IMR-90 (cell line): ENCODE measurements at regions not wholly inside any gene's neighbourhood (a gene's known extent, or its start where the extent isn't known, plus 50 kb on each side); places are given as distances from the start of the nearest gene placed in this dataset.

Experiments
- ATAC-seq: fragments of 200-7000 bp; cut with Tn5 transposase; 2 replicates; pipeline ENCODE4 v1.9.1; 2020; ENCODE audit warnings: low read depth, mild to moderate bottlenecking, moderate library complexity
- BruUV-seq: library from RNA; stranded (reverse); fragments of 400-500 nt; replicated peaks from 2 replicates; lab custom pipeline; 2021; lab: Mats Ljungman, UMichigan
- CTCF ChIA-PET: fragments of 300-600 bp; formaldehyde crosslinking; extraction: SDS; loops from one replicate; lab custom pipeline; 2021; ENCODE audit warnings: antibody characterized with exemption; lab: Yijun Ruan, JAX
- POLR2A ChIA-PET: fragments of 300-600 bp; sonication (Branson Sonifier 250); formaldehyde crosslinking; loops from one replicate; lab custom pipeline; 2022; ENCODE audit warnings: antibody characterized with exemption; ENCODE audit not compliant: unreplicated experiment; lab: Charles Lee
- DNase-seq: peaks from one replicate; pipeline ENCODE4 v3.0.0; 2013
- H2AFZ ChIP-seq: replicated peaks from 2 replicates; pipeline ENCODE3; 2013; ENCODE audit warnings: low read length, mild to moderate bottlenecking; ENCODE audit not compliant: poor library complexity
- H2AK5ac ChIP-seq: 2 replicates; pipeline ENCODE4 v1.6.1; 2013; ENCODE audit warnings: low read depth, low read length, inconsistent platforms
- H2AK9ac ChIP-seq: replicated peaks from 2 replicates; pipeline ENCODE3; 2013; ENCODE audit warnings: mild to moderate bottlenecking, low read depth, low read length, moderate library complexity; ENCODE audit not compliant: poor library complexity
- H2BK120ac ChIP-seq: 2 replicates; pipeline ENCODE4 v1.6.1; 2013; ENCODE audit warnings: low read depth, low read length, inconsistent platforms
- H2BK15ac ChIP-seq: 3 replicates; pipeline ENCODE4 v1.6.1; 2013; ENCODE audit warnings: low read depth, low read length, inconsistent platforms
- H2BK20ac ChIP-seq: 2 replicates; pipeline ENCODE4 v1.6.1; 2013; ENCODE audit warnings: low read depth, mild to moderate bottlenecking, inconsistent platforms, low read length, moderate library complexity
- H2BK5ac ChIP-seq: 2 replicates; pipeline ENCODE4 v1.6.1; 2013; ENCODE audit warnings: mild to moderate bottlenecking, low read depth, low read length, inconsistent platforms; ENCODE audit not compliant: poor library complexity, severe bottlenecking
- H3K14ac ChIP-seq: replicated peaks from 2 replicates; pipeline ENCODE4 v1.6.1; 2013; ENCODE audit warnings: low read depth, low read length, inconsistent platforms
- H3K18ac ChIP-seq: 2 replicates; pipeline ENCODE4 v1.6.1; 2013; ENCODE audit warnings: low read depth, low read length, control low read depth
- H3K23ac ChIP-seq: 2 replicates; pipeline ENCODE4 v1.6.1; 2013; ENCODE audit warnings: low read depth, low read length, inconsistent platforms
- H3K27ac ChIP-seq: 2 replicates; pipeline ENCODE4 v1.5.1; 2013; ENCODE audit warnings: mild to moderate bottlenecking, control low read depth, low read length; ENCODE audit not compliant: insufficient read depth
- H3K27me3 ChIP-seq: 2 replicates; pipeline ENCODE4 v1.6.1; 2013; ENCODE audit warnings: low read length; ENCODE audit not compliant: control insufficient read depth, insufficient read depth
- H3K36me3 ChIP-seq: 2 replicates; pipeline ENCODE4 v1.6.1; 2013; ENCODE audit warnings: low read length, mixed read lengths; ENCODE audit not compliant: control insufficient read depth, insufficient read depth
- H3K4ac ChIP-seq: 2 replicates; pipeline ENCODE4 v1.6.1; 2013; ENCODE audit warnings: low read depth, low read length, inconsistent platforms
- H3K4me1 ChIP-seq: 2 replicates; pipeline ENCODE4 v1.6.1; 2013; ENCODE audit warnings: low read length, mixed read lengths; ENCODE audit not compliant: control insufficient read depth, insufficient read depth
- H3K4me2 ChIP-seq: 2 replicates; pipeline ENCODE4 v1.6.1; 2013; ENCODE audit warnings: low read depth, mild to moderate bottlenecking, control low read depth, low read length, moderate library complexity
- H3K4me3 ChIP-seq: 2 replicates; pipeline ENCODE4 v1.5.1; 2013; ENCODE audit warnings: low read depth, mild to moderate bottlenecking, control low read depth, low read length, moderate library complexity; ENCODE audit not compliant: insufficient read depth
- H3K56ac ChIP-seq: 2 replicates; pipeline ENCODE4 v1.6.1; 2013; ENCODE audit warnings: low read length, inconsistent platforms; ENCODE audit not compliant: insufficient read depth; ENCODE audit errors: extremely low read depth
- H3K79me1 ChIP-seq, 2 experiments: 2 replicates each; pipeline ENCODE4 v1.6.1; 2013; ENCODE audit warnings: low read length in 2 of 2, inconsistent platforms in 1 of 2, low read depth in 1 of 2
- H3K9ac ChIP-seq: 2 replicates; pipeline ENCODE4 v1.6.1; 2013; ENCODE audit warnings: low read depth, low read length, control low read depth
- H3K9me1 ChIP-seq: 2 replicates; pipeline ENCODE4 v1.6.1; 2013; ENCODE audit warnings: low read length, inconsistent platforms; ENCODE audit not compliant: insufficient read depth
- H3K9me3 ChIP-seq: 2 replicates; pipeline ENCODE4 v1.6.1; 2013; ENCODE audit warnings: low read length; ENCODE audit not compliant: control insufficient read depth, insufficient read depth
- H4K20me1 ChIP-seq: 2 replicates; pipeline ENCODE4 v1.6.1; 2013; ENCODE audit warnings: low read length, inconsistent platforms; ENCODE audit not compliant: insufficient read depth
- H4K5ac ChIP-seq: 2 replicates; pipeline ENCODE4 v1.6.1; 2013; ENCODE audit warnings: mild to moderate bottlenecking, low read depth, low read length, control low read depth
- H4K8ac ChIP-seq, 2 experiments: 2 replicates each; pipeline ENCODE4 v1.6.1; 2013; ENCODE audit warnings: low read depth in 2 of 2, low read length in 2 of 2, control low read depth in 1 of 2, inconsistent platforms in 1 of 2
- H4K91ac ChIP-seq: 2 replicates; pipeline ENCODE4 v1.6.1; 2013; ENCODE audit warnings: low read depth, low read length, inconsistent platforms; ENCODE audit not compliant: insufficient read depth
- CEBPB ChIP-seq: IDR thresholded peaks from 2 replicates; pipeline ENCODE4 v1.6.1; 2012; ENCODE audit warnings: low read depth, low read length, improper control_type of control experiment
- CHD1 ChIP-seq: IDR thresholded peaks from 2 replicates; pipeline ENCODE4 v1.6.1; 2012; ENCODE audit warnings: low read depth, low read length, improper control_type of control experiment
- CTCF ChIP-seq: conservative IDR thresholded peaks from 2 replicates; pipeline ENCODE4 v1.5.1; 2012; ENCODE audit warnings: mild to moderate bottlenecking, low read depth, low read length, improper control_type of control experiment
- ELK1 ChIP-seq: fragments of 150-350 bp; IDR thresholded peaks from 2 replicates; pipeline ENCODE4 v1.6.1; 2016; ENCODE audit warnings: low read depth, mild to moderate bottlenecking, low read length, moderate library complexity, borderline replicate concordance
- FOS ChIP-seq: fragments of 150-350 bp; IDR thresholded peaks from 2 replicates; pipeline ENCODE4 v1.6.1; 2016; ENCODE audit warnings: low read depth, low read length
- MAFK ChIP-seq: IDR thresholded peaks from 2 replicates; pipeline ENCODE4 v1.6.1; 2012; ENCODE audit warnings: low read depth, low read length, improper control_type of control experiment
- NFE2L2 ChIP-seq: fragments of 150-350 bp; IDR thresholded peaks from 2 replicates; pipeline ENCODE4 v1.6.1; 2016; ENCODE audit warnings: low read depth, mild to moderate bottlenecking, low read length
- SMC3 ChIP-seq: fragments of 150-350 bp; IDR thresholded peaks from 2 replicates; pipeline ENCODE4 v1.6.1; 2016; ENCODE audit warnings: low read depth, mild to moderate bottlenecking, antibody characterized with exemption, low read length, moderate library complexity
- WGBS, 2 experiments: methylation state at CpG; one replicate each; pipeline versions ENCODE4 v1.1.5 to v1.1.7; 2013; ENCODE audit warnings: missing lambda C conversion rate in 2 of 2; ENCODE audit not compliant: insufficient read length in 1 of 2; ENCODE audit errors: extremely low coverage in 2 of 2; 5-methylcytosine and 5-hydroxymethylcytosine counted together
- dilution Hi-C: fragments of 300-500 bp; cut with HindIII; formaldehyde crosslinking; loops from one replicate; pipeline ENCODE4 v1.14.3; 2018; ENCODE audit warnings: low sequenced_read_pairs; ENCODE audit not compliant: unreplicated experiment
- in situ Hi-C: fragments of 300-500 bp; cut with MboI; formaldehyde crosslinking; loops from 3 replicates; pipeline ENCODE4 v1.14.3; 2019; ENCODE audit warnings: low sequenced_read_pairs, inconsistent platforms, mixed read lengths
- intact Hi-C: fragments of 100-400 bp; cut with micrococcal nuclease; formaldehyde crosslinking; loops from 2 replicates; pipeline ENCODE4 v1.10.0; 2022

DNA sequence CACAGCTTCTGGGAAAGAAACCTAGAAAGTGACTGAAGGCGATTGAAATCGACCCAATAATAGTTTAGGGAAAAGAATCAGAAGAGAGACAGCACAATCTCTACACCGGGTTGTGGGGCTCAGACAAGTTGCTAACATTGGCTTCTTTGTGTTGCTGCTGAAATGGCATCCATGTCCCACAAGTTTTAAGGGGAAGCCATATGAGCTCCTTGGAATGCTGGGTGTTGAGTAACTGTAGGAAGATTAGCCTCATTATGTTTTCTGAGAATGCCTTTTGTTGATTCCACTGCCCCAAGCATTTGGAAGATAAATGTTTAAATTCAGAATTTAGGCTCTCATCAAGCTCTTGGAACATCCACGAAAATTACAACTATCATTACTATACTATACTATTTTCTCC, 73.4 kb upstream of the NEUROD1 start:
- Histone ChIP-seq H2AK5ac (no peak overlapping the region), H2BK15ac (no peak overlapping the region), H3K9me3 (no peaks in the 10 kb centered on the region), H3K23ac (no peak overlapping the region), H4K5ac (no peak overlapping the region), H3K56ac (no peak overlapping the region), H3K9ac (no peak overlapping the region), H3K27me3 (no peaks in the 10 kb centered on the region), H2AK9ac (no peak overlapping the region), H3K79me1 (no peaks in the 10 kb centered on the region), H4K20me1 (no peaks in the 10 kb centered on the region), H3K4me1 (no peaks in the 10 kb centered on the region), H2AFZ (no peak overlapping the region), H2BK5ac (no peak overlapping the region), H3K36me3 (no peaks in the 10 kb centered on the region), H3K27ac (no peak overlapping the region), H4K91ac (no peak overlapping the region), H3K14ac (no peak overlapping the region), H3K4me2 (no peak overlapping the region), H3K9me1 (no peaks in the 10 kb centered on the region), H3K4ac (no peak overlapping the region), H4K8ac (no peak overlapping the region), H2BK20ac (no peak overlapping the region), H3K18ac (no peak overlapping the region), H2BK120ac (no peak overlapping the region), H3K4me3 (no peak overlapping the region)
- ChIA-PET POLR2A (no interaction called here), CTCF (no interaction called here)
- BruUV-seq, result no TSS peak
- 100% methylated on average over 1 to 2 of the region's 4 CpGs for WGBS, 2 experiments
- DNase-seq (no peak), ATAC-seq (no peak)
- dilution Hi-C loops (no loop called here), in situ Hi-C loops (loop anchor here (25.0 kb wide), 1 partner anchor 909 kb away; no protein-coding TSS in a partner anchor), intact Hi-C loops (no loop called here)
- no peak for TF ChIP-seq CEBPB
- TF ChIP-seq CHD1, result no peak
- no peak for TF ChIP-seq CTCF
- no peak for TF ChIP-seq NFE2L2
- TF ChIP-seq ELK1, result no peak
- TF ChIP-seq MAFK, result no peak
- no peak for TF ChIP-seq SMC3
- TF ChIP-seq FOS, result no peak
